ENCODE measurements at regions not wholly inside any gene's neighbourhood (a gene's known extent, or its start where the extent isn't known, plus 50 kb on each side); places are given as distances from the start of the nearest gene placed in this dataset.

DNA sequence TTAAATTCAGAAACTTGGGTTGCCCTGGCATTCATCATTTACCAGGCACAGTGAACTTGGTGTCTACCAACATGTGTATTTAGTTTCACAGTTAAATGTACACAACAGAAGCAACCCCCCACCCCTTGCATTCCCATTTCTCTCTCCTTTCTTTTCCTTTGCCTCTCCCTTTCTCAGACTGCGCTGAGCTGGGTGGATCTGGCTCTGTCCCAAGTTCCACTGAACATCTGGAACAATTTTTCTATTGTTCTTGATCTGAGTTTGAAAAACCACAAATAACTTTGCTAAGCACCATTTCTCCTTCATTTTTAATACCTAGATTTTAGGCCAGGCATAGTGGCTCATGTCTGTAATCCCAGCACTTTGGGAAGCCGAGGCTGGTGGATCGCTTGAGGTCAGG, 242.2 kb downstream of the ABHD5 start:
- TF ChIP-seq, protein P1, sequence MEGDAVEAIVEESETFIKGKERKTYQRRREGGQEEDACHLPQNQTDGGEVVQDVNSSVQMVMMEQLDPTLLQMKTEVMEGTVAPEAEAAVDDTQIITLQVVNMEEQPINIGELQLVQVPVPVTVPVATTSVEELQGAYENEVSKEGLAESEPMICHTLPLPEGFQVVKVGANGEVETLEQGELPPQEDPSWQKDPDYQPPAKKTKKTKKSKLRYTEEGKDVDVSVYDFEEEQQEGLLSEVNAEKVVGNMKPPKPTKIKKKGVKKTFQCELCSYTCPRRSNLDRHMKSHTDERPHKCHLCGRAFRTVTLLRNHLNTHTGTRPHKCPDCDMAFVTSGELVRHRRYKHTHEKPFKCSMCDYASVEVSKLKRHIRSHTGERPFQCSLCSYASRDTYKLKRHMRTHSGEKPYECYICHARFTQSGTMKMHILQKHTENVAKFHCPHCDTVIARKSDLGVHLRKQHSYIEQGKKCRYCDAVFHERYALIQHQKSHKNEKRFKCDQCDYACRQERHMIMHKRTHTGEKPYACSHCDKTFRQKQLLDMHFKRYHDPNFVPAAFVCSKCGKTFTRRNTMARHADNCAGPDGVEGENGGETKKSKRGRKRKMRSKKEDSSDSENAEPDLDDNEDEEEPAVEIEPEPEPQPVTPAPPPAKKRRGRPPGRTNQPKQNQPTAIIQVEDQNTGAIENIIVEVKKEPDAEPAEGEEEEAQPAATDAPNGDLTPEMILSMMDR (IDR thresholded peaks at IDR 0.05) = no peak
- no peak for TF ChIP-seq POLR2A (IDR thresholded peaks at IDR 0.05)
